ENCODE measurements at regions not wholly inside any gene's neighbourhood (a gene's known extent, or its start where the extent isn't known, plus 50 kb on each side); places are given as distances from the start of the nearest gene placed in this dataset.

DNA sequence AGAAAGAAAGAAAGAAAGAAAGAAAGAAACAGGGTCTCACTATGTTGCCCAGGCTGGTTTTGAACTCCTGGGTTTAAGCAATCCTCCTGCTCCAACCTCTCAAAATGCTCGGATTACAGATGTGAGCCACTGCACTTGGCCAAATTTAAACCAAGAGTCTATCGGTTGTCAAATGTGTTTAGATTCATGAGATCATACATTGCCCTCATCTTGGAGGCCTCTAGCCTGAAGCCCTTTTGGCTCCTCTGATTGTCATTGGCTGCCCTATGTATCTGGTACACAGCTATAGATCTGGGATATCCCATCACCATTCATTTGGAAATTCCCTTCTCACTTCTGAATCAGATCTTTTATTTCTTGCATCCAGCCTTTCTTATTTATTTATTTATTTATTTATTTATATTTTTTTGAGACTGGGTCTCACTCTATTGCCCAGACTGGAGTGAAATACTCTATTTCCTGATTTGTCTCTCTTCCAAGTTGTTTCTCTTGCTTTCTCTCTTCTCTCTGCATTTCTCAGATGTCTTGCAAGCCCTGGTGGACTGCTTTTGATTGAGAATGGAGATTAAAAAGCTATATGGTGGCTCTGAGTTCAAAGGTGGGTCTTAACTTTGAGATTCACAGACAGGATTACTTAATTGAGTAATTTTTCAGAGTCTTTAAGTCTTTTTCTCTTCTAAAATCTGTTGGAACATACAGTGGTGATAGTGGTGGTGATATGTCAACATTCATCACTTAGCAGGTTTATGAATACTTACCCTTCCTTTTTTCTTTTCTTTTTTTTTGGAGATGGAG lies 121.9 kb downstream of the GJA1 start (continued):
- TF ChIP-seq, protein P1, sequence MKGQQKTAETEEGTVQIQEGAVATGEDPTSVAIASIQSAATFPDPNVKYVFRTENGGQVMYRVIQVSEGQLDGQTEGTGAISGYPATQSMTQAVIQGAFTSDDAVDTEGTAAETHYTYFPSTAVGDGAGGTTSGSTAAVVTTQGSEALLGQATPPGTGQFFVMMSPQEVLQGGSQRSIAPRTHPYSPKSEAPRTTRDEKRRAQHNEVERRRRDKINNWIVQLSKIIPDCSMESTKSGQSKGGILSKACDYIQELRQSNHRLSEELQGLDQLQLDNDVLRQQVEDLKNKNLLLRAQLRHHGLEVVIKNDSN (IDR thresholded peaks at IDR 0.05; ENCODE audit: borderline replicate concordance, extremely low read length, insufficient read depth, low read depth, low read length) = no peak
- no peak for TF ChIP-seq NR2C1 (IDR thresholded peaks at IDR 0.05)
- no peak for TF ChIP-seq ZNF622 (IDR thresholded peaks at IDR 0.05)
- no peak for TF ChIP-seq CREM (IDR thresholded peaks at IDR 0.05; ENCODE audit: low read depth)
- TF ChIP-seq, protein P2, sequence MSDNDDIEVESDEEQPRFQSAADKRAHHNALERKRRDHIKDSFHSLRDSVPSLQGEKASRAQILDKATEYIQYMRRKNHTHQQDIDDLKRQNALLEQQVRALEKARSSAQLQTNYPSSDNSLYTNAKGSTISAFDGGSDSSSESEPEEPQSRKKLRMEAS (IDR thresholded peaks at IDR 0.05; ENCODE audit: low read depth, low read length) = no peak

DNA sequence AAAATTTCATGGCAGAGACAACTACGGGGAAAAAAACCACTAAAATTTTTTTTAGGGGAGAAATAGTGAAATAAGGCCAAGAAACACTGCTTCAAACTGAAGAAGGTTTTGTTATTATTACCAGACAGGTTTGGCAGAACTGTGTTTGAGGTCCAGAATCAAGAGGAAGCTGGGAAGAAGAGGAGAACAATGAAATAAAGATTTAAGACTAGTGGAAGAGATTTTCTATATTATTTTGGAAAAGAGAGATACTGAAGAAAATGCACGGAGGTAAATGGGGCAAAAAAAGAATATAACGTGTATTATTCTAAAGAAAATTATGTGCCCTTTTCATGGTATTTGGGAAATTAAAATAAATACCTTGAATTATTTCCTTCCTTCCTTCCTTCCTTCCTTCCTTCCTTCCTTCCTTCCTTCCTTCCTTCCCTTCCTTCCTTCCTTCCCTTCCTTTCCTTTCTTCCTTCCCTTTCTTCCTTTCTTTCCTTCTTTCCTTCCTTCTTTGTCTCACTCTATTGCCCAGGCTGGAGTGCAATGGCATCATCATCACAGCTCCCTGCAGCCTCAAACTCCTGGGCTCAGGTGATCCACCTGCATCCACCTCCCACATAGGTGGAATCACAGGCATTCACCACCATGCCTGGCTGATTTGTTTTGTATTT lies 124.3 kb downstream of the GJA1 start:
- H3K79me2 ChIP-seq (ENCODE audit: control insufficient read depth, insufficient read depth, low read length) = no peaks in the 10 kb centered on the region
- H2AFZ ChIP-seq (ENCODE audit: control insufficient read depth, low read depth, low read length) = no peak overlapping the region
- H3K27ac ChIP-seq (ENCODE audit: control insufficient read depth, insufficient read depth) = no peak overlapping the region
- ChIA-PET POLR2A (no interaction called here), CTCF (no interaction called here), SMC1A (ENCODE audit: uncharacterized antibody, unreplicated experiment) (no interaction called here), RAD21 (ENCODE audit: unreplicated experiment) (no interaction called here)
- H4K20me1 ChIP-seq (ENCODE audit: control insufficient read depth, insufficient read depth) = no peaks in the 10 kb centered on the region
- no peak for FAIRE-seq
- in situ Hi-C loops (cut with MboI) (no loop called here), intact Hi-C loops (cut with micrococcal nuclease; ENCODE audit: unreplicated experiment) (no loop called here)
- no peak overlapping the region for H3K4me2 ChIP-seq (ENCODE audit: control insufficient read depth, insufficient read depth)
- H3K36me3 ChIP-seq (ENCODE audit: control insufficient read depth in 2 of 2, insufficient read depth in 2 of 2, low read length in 1 of 2) = no peaks in the 10 kb centered on the region
- 20% methylated on average over 3 of the region's 3 CpGs for WGBS (ENCODE audit: insufficient coverage, insufficient replicate concordance, low lambda C conversion rate, missing lambda C conversion rate)
- H3K9me3 ChIP-seq (replicated peaks; ENCODE audit: control insufficient read depth, insufficient read depth, low read length) = no peaks in the 10 kb centered on the region
- DNase-seq (ENCODE audit: low read depth, low spot score) = no peak
- ATAC-seq = no peak
- no peak overlapping the region for H3K4me3 ChIP-seq
- no peaks in the 10 kb centered on the region for H3K27me3 ChIP-seq (replicated peaks in 1 of 2; ENCODE audit: control insufficient read depth in 2 of 2, insufficient read depth in 2 of 2, low read length in 1 of 2)
- no peaks in the 10 kb centered on the region for H3K4me1 ChIP-seq (ENCODE audit: control insufficient read depth, insufficient read depth, low read length)
- BruUV-seq (replicated peaks) = no TSS peak
- H3K9ac ChIP-seq (ENCODE audit: control insufficient read depth, insufficient read depth, low read length) = no peak overlapping the region
- TF ChIP-seq SUPT20H (IDR thresholded peaks at IDR 0.05; ENCODE audit: borderline replicate concordance, control insufficient read depth, low read depth, low read length) = no peak
- no peak for TF ChIP-seq TCF7 (IDR thresholded peaks at IDR 0.05; ENCODE audit: borderline replicate concordance)
- no peak for TF ChIP-seq NR2F1 (conservative IDR thresholded peaks at IDR 0.05)
- TF ChIP-seq ZNF384 (IDR thresholded peaks at IDR 0.05; ENCODE audit: borderline replicate concordance, low read depth, low read length) = no peak
- TF ChIP-seq MYB (IDR thresholded peaks at IDR 0.05; ENCODE audit: borderline replicate concordance, low read depth, low read length) = no peak
- TF ChIP-seq NRF1 (conservative IDR thresholded peaks at IDR 0.05; ENCODE audit: low read depth, low read length) = no peak
- TF ChIP-seq, protein P3, sequence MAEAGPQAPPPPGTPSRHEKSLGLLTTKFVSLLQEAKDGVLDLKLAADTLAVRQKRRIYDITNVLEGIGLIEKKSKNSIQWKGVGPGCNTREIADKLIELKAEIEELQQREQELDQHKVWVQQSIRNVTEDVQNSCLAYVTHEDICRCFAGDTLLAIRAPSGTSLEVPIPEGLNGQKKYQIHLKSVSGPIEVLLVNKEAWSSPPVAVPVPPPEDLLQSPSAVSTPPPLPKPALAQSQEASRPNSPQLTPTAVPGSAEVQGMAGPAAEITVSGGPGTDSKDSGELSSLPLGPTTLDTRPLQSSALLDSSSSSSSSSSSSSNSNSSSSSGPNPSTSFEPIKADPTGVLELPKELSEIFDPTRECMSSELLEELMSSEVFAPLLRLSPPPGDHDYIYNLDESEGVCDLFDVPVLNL (IDR thresholded peaks at IDR 0.05; ENCODE audit: low read depth, low read length) = no peak
- TF ChIP-seq RFX5 (IDR thresholded peaks at IDR 0.05; ENCODE audit: low read depth, low read length) = no peak
- TF ChIP-seq MEF2B (IDR thresholded peaks at IDR 0.05; ENCODE audit: partially characterized antibody, poor library complexity, severe bottlenecking) = no peak
- no peak for TF ChIP-seq POLR2AphosphoS5 (IDR thresholded peaks at IDR 0.05; ENCODE audit: low read length)
- TF ChIP-seq YY1 (IDR thresholded peaks at IDR 0.05; ENCODE audit: low read depth, low read length) = no peak
- no peak for TF ChIP-seq CHD2 (IDR thresholded peaks at IDR 0.05; ENCODE audit: borderline replicate concordance, low read depth, low read length)
- no peak for TF ChIP-seq SUZ12 (IDR thresholded peaks at IDR 0.05; ENCODE audit: unreplicated experiment)
- no peak for TF ChIP-seq ZBED1 (IDR thresholded peaks at IDR 0.05; ENCODE audit: borderline replicate concordance)
- no peak for TF ChIP-seq SMC3 (IDR thresholded peaks at IDR 0.05; ENCODE audit: borderline replicate concordance, low read length)
- no peak for TF ChIP-seq MTA2 (IDR thresholded peaks at IDR 0.05; ENCODE audit: low read depth)

Measured in GM12878 (cell line).